ENCODE measurements at regions not wholly inside any gene's neighbourhood (a gene's known extent, or its start where the extent isn't known, plus 50 kb on each side); places are given as distances from the start of the nearest gene placed in this dataset.

DNA sequence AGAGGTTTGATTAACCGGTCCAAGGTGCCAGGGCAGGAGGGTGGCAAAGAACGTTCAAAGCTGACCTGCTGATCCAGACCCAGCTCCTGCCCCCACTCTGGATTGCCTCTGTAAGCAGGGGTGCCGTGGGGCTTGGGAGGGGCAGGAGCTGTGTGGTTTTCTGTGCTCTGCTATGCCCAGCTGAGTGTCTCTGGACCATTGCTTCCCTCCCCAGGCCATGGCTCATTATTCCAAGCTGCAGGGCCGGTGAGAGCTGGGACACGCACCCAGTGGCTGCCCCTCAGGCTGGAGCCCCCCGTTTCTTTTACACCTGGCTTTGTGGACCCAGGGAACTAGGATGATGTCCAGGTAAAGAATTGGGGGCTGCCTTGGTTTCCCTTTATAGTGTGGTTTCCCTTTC lies 238.4 kb upstream of the HS6ST1 start:
- TF ChIP-seq POLR2A (IDR thresholded peaks at IDR 0.05), result no peak
- TF ChIP-seq, protein P1, sequence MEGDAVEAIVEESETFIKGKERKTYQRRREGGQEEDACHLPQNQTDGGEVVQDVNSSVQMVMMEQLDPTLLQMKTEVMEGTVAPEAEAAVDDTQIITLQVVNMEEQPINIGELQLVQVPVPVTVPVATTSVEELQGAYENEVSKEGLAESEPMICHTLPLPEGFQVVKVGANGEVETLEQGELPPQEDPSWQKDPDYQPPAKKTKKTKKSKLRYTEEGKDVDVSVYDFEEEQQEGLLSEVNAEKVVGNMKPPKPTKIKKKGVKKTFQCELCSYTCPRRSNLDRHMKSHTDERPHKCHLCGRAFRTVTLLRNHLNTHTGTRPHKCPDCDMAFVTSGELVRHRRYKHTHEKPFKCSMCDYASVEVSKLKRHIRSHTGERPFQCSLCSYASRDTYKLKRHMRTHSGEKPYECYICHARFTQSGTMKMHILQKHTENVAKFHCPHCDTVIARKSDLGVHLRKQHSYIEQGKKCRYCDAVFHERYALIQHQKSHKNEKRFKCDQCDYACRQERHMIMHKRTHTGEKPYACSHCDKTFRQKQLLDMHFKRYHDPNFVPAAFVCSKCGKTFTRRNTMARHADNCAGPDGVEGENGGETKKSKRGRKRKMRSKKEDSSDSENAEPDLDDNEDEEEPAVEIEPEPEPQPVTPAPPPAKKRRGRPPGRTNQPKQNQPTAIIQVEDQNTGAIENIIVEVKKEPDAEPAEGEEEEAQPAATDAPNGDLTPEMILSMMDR (IDR thresholded peaks at IDR 0.05), result no peak

Measured in gastroesophageal sphincter (tissue), 3 donors.